ENCODE measurements at regions not wholly inside any gene's neighbourhood (a gene's known extent, or its start where the extent isn't known, plus 50 kb on each side); places are given as distances from the start of the nearest gene placed in this dataset.

DNA sequence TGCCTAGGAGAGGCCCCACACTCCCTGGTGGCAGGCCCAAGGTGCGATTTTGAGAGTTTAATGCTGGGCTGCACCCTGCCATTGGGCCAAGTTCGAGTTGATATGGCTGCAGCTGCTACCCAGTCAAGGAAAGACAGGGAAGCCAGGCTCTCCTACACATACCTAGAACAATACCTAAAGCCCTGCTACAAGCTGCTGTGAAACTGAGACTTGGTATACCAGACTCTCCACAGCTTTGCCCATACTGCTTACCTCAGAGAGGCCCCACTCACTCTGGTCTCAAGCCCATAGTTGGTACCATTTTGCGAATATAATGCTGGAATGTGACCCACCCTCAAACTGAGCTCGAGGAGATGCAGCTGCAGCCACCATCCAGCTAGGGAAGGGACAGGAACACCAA, 147.7 kb upstream of the MAGEB2 start (continued):
- TF ChIP-seq, protein P1, sequence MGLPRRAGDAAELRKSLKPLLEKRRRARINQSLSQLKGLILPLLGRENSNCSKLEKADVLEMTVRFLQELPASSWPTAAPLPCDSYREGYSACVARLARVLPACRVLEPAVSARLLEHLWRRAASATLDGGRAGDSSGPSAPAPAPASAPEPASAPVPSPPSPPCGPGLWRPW (IDR thresholded peaks at IDR 0.05), result no peak
- TF ChIP-seq HOXA7 (CRISPR knock-in tag; IDR thresholded peaks at IDR 0.05), result no peak

DNA sequence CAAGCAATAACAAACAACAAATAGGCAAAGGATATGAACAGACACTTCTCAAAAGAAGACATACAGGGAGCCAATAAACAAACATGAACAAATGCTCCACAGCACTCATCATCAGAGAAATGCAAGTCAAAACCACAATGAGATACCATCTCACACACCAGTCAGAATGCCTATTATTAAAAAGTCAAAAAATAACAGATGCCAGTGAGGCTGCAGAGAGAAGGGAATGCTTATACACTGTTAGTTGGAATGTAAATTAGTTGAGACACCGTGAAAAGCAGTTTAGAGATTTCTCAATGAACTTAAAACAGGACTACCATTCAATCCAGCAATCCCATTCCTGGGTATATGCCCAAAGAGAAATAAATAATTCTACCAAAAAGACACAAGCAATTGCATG, 129.8 kb upstream of the MAGEB2 start:
- WGBS (ENCODE audit: missing lambda C conversion rate), result 0% methylated on average over 1 of the region's 1 CpG
- DNase-seq (ENCODE audit: low read depth in 1 of 2, low spot score in 1 of 2), result no peak
- no peak overlapping the region for H3K4me3 ChIP-seq
- POLR2A ChIA-PET, result no interaction called here
- no peak for FAIRE-seq
- no peaks in the 10 kb centered on the region for H3K4me1 ChIP-seq
- ATAC-seq, result no peak
- no peaks in the 10 kb centered on the region for H3K9me3 ChIP-seq
- TF ChIP-seq POLR2AphosphoS2 (conservative IDR thresholded peaks at IDR 0.05; ENCODE audit: low read length), result no peak
- TF ChIP-seq BHLHE40 (IDR thresholded peaks at IDR 0.05; ENCODE audit: low read depth, low read length), result no peak
- TF ChIP-seq RAD21 (conservative IDR thresholded peaks at IDR 0.05 in 1 of 2, IDR thresholded peaks at IDR 0.05 in 1 of 2), result no peak
- no peak for TF ChIP-seq ZSCAN20 (CRISPR knock-in tag; IDR thresholded peaks at IDR 0.05)
- TF ChIP-seq SREBF2 (IDR thresholded peaks at IDR 0.05), result no peak
- TF ChIP-seq HEYL (CRISPR knock-in tag; IDR thresholded peaks at IDR 0.05), result no peak
- CTCF ChIA-PET, result no interaction called here
- H3K27ac ChIP-seq, result no peak overlapping the region
- no peak overlapping the region for H3K4me2 ChIP-seq

DNA sequence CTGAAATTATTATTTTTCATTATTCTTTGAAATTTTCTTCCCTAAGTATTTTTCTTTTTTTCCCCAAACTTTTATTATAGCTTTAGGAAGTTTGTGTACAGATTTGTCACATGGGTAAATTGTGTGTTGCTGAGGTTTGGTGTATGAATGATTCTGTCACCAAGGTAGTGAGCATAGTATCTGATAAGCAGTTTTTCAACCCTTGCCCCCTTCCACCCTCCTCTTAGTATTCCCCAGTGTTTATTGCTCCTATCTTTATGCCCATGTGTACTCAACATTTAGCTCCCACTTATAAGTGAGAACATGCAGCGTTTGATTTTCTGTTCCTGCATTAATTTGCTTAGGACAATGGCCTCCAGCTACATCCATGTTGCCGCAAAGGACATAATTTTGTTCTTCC, 103.9 kb upstream of the MAGEB2 start:
- WGBS (ENCODE audit: missing lambda C conversion rate), result 56% methylated on average over 2 of the region's 2 CpGs
- FAIRE-seq (no peak), ATAC-seq (no peak), DNase-seq (ENCODE audit: low read depth in 1 of 2, low spot score in 1 of 2) (no peak)
- Histone ChIP-seq H3K4me3 (no peak overlapping the region), H3K9me3 (no peaks in the 10 kb centered on the region), H3K4me2 (no peak overlapping the region), H3K27ac (no peak overlapping the region), H3K4me1 (no peaks in the 10 kb centered on the region)
- TF ChIP-seq, protein P2, sequence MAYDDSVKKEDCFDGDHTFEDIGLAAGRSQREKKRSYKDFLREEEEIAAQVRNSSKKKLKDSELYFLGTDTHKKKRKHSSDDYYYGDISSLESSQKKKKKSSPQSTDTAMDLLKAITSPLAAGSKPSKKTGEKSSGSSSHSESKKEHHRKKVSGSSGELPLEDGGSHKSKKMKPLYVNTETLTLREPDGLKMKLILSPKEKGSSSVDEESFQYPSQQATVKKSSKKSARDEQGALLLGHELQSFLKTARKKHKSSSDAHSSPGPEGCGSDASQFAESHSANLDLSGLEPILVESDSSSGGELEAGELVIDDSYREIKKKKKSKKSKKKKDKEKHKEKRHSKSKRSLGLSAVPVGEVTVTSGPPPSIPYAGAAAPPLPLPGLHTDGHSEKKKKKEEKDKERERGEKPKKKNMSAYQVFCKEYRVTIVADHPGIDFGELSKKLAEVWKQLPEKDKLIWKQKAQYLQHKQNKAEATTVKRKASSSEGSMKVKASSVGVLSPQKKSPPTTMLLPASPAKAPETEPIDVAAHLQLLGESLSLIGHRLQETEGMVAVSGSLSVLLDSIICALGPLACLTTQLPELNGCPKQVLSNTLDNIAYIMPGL (CRISPR knock-in tag; IDR thresholded peaks at IDR 0.05; ENCODE audit: borderline replicate concordance), result no peak
- TF ChIP-seq BHLHE40 (IDR thresholded peaks at IDR 0.05; ENCODE audit: low read depth, low read length) (no peak), NR3C1 (IDR thresholded peaks at IDR 0.05) (no peak)
- CTCF ChIA-PET, result no interaction called here
- POLR2A ChIA-PET, result no interaction called here

DNA sequence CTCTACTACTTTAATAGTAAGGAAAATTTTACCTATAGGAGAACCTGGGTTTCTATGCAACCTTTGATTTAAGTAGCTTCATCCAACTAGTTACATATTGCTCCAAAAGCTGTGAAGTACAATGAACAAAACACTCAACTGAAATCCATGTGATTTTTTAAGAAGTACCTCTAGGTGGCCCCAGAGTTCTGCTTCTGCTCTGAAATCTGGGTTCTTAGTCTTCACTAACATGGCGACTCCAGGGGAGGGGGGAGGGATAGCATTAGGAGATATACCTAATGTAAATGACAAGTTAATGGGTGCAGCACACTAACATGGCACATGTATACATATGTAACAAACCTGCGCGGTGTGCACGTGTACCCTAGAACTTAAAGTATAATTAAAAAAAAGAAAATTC, 73.4 kb upstream of the MAGEB2 start:
- no peaks in the 10 kb centered on the region for H3K9me3 ChIP-seq
- ChIA-PET POLR2A (no interaction called here), CTCF (interaction anchor here (0.6 to 1.2 kb wide), 6 partner anchors 10 to 373 kb away, joined by 3 to 6 read pairs (median 3); no protein-coding TSS in a partner anchor)
- FAIRE-seq (no peak), ATAC-seq (peak; percentile 54 to 86; a peak in 3 of 6 replicates), DNase-seq (ENCODE audit: low read depth in 1 of 2, low spot score in 1 of 2) (peak; percentile 3 to 62)
- no peak overlapping the region for H3K4me2 ChIP-seq
- 89% methylated on average over 3 of the region's 4 CpGs for WGBS (ENCODE audit: missing lambda C conversion rate)
- no peak overlapping the region for H3K27ac ChIP-seq
- no peaks in the 10 kb centered on the region for H3K4me1 ChIP-seq
- TF ChIP-seq CBX2 (IDR thresholded peaks at IDR 0.05; ENCODE audit: borderline replicate concordance, low read depth), result no peak
- TF ChIP-seq EHF (CRISPR knock-in tag; IDR thresholded peaks at IDR 0.05), result no peak
- no peak for TF ChIP-seq KDM1A (IDR thresholded peaks at IDR 0.05; ENCODE audit: low read depth)
- TF ChIP-seq, protein P1 (IDR thresholded peaks at IDR 0.05), result no peak
- peak; percentile 38 to 66; a peak in 4 of 5 replicates for TF ChIP-seq RAD21 (conservative IDR thresholded peaks at IDR 0.05 in 1 of 2, IDR thresholded peaks at IDR 0.05 in 1 of 2)
- no peak for TF ChIP-seq KDM5A (IDR thresholded peaks at IDR 0.05)
- no peak for TF ChIP-seq RCOR1 (IDR thresholded peaks at IDR 0.05; ENCODE audit: low read depth, low read length)
- TF ChIP-seq EHMT2 (IDR thresholded peaks at IDR 0.05; ENCODE audit: low read depth), result no peak
- TF ChIP-seq TFCP2L1 (CRISPR knock-in tag; IDR thresholded peaks at IDR 0.05), result no peak
- TF ChIP-seq, protein P3, sequence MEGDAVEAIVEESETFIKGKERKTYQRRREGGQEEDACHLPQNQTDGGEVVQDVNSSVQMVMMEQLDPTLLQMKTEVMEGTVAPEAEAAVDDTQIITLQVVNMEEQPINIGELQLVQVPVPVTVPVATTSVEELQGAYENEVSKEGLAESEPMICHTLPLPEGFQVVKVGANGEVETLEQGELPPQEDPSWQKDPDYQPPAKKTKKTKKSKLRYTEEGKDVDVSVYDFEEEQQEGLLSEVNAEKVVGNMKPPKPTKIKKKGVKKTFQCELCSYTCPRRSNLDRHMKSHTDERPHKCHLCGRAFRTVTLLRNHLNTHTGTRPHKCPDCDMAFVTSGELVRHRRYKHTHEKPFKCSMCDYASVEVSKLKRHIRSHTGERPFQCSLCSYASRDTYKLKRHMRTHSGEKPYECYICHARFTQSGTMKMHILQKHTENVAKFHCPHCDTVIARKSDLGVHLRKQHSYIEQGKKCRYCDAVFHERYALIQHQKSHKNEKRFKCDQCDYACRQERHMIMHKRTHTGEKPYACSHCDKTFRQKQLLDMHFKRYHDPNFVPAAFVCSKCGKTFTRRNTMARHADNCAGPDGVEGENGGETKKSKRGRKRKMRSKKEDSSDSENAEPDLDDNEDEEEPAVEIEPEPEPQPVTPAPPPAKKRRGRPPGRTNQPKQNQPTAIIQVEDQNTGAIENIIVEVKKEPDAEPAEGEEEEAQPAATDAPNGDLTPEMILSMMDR (IDR thresholded peaks at IDR 0.05), result peak; percentile 24; the same call in 2 of the 3 replicates
- no peak for TF ChIP-seq PHF8 (IDR thresholded peaks at IDR 0.05; ENCODE audit: borderline replicate concordance, low read depth)
- no peak for TF ChIP-seq MYC (IDR thresholded peaks at IDR 0.05; ENCODE audit: borderline replicate concordance, low read length)
- no peak overlapping the region for H3K4me3 ChIP-seq
